ENCODE measurements at regions not wholly inside any gene's neighbourhood (a gene's known extent, or its start where the extent isn't known, plus 50 kb on each side); places are given as distances from the start of the nearest gene placed in this dataset.

DNA sequence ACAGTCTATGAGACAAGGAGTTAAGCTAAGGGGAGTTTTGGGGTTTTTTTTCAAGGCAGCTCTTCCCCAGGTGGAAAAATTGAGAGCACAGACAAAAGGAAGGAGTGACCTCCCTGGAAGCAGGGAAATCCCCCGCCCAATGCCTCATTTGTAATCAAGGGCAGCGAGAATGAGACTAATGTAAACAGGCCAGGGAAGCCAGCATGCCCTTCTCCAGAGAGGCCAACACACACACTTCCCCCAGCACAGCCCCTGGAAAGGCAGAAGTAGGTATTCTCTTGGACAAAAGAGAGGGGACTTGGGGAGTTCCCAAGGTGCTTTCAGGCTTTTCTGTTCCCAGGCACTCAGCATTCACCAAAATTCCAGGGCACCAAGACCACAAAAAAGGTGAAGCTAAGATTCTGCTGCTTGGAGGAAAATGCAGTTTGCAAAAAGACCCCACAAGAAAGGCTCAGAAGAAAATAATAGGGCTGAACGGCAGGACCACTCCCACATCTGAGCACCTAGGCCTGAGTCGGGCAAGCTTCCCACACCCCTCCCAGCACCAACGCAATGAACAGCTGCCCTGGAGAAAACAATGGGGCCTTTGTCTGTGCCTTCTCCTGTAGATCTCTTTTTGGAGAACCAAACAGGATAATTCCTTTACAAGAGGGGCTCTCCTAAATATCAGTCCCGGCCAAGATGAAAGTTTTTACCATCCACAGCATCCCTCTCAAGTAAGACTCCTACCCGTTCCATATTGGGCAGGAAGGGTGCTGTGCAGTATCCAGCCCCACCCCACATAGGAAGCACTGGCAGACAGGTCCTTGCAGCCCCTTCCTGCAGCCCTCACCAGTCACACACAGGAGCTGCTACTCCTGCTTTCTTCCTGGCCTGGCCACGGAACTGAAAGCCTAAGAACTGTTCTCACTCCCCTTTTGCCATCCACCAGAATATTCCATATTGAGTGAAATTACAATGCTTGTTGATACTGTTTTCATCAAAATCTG, 70.7 kb upstream of the AKIP1 start:
- peaks cover 23% of the 10 kb centered on the region for H3K4me1 Mint-ChIP-seq (ENCODE audit: low read depth)
- H3K27me3 Mint-ChIP-seq (ENCODE audit: low read depth) = peaks cover 7% of the 10 kb centered on the region
- DNase-seq (ENCODE audit: low spot score) = no peak
- H3K9me3 Mint-ChIP-seq = no peaks in the 10 kb centered on the region
- H3K4me3 Mint-ChIP-seq (ENCODE audit: low read depth) = no peak overlapping the region
- intact Hi-C loops (cut with micrococcal nuclease) = no loop called here
- no peak overlapping the region for H3K27ac Mint-ChIP-seq
- H3K36me3 Mint-ChIP-seq (ENCODE audit: low read depth) = no peaks in the 10 kb centered on the region

DNA sequence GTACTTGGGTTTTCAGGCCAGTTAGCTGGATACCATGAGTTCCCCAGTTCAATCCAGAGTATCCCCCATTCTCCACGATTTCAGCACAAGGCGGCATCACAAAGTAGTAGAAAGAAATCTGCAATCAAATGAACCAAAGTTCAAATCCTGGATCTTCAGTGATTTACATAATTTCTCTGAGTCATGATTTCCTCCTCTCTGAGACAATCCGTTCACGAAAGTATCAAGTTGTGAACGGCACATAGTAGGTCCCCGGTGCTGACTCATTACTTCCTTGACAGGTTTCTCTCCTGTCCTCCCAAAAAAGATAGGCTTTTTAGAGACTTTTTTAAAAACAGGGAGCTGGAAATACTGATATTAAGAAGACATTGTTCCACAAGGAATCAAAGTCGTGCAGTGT, 69.1 kb upstream of the AKIP1 start:
- intact Hi-C loops (cut with micrococcal nuclease) = no loop called here
- no peak overlapping the region for H3K4me3 Mint-ChIP-seq (ENCODE audit: low read depth)
- no peaks in the 10 kb centered on the region for H3K36me3 Mint-ChIP-seq (ENCODE audit: low read depth)
- DNase-seq (ENCODE audit: low spot score) = no peak
- no peaks in the 10 kb centered on the region for H3K9me3 Mint-ChIP-seq
- no peak overlapping the region for H3K27ac Mint-ChIP-seq
- peaks cover 23% of the 10 kb centered on the region for H3K4me1 Mint-ChIP-seq (ENCODE audit: low read depth)
- H3K27me3 Mint-ChIP-seq (ENCODE audit: low read depth) = peaks cover 5% of the 10 kb centered on the region

DNA sequence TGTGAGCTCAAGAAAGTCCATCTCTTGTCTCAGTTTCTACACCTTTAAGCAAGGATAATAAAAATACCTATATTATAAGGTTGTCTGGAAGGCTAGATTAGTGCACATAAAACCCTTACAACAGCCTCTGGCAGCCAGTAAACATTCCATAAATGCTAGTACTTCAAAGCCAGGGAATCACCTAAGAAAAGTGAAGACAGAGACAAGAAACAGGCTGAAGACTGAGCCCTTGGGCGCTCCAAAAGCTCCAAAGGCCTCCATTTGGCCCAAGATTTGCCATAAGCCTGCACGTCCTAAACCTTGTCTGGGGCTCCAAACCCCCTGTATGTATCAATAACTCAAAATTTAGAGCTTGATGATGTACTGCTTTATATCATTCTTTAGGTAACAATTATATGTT, 52.2 kb upstream of the AKIP1 start:
- no peaks in the 10 kb centered on the region for H3K36me3 Mint-ChIP-seq (ENCODE audit: low read depth)

More for the DNA sequence above, 52.2 kb upstream of the AKIP1 start:
- no peak for DNase-seq (ENCODE audit: low spot score)
- Mint-ChIP-seq H3K4me3 (ENCODE audit: low read depth) (no peak overlapping the region), H3K27me3 (ENCODE audit: low read depth) (peaks cover 16% of the 10 kb centered on the region), H3K27ac (no peak overlapping the region), H3K4me1 (ENCODE audit: low read depth) (no peaks in the 10 kb centered on the region), H3K9me3 (no peaks in the 10 kb centered on the region)
- intact Hi-C loops (cut with micrococcal nuclease) = no loop called here

Data from activated T-helper 2 cell treated with anti-CD3 and anti-CD28 coated beads, Interferon-gamma antibody, Interleukin-2, Interleukin-4, amounts not matched to agents 10 μg/mL and 5 μg/mL and 100 μg/mL, durations not matched to agents 14 hours and 24 hours and 36 hours (primary cell).